B cell (primary cell): ENCODE measurements at regions not wholly inside any gene's neighbourhood (a gene's known extent, or its start where the extent isn't known, plus 50 kb on each side); places are given as distances from the start of the nearest gene placed in this dataset.

Experiments
- EZH2 ChIP-seq: IDR thresholded peaks from 2 replicates; pipeline ENCODE4 v1.6.1; 2012; ENCODE audit warnings: borderline replicate concordance, low read depth, mild to moderate bottlenecking, moderate library complexity, low read length; ENCODE audit not compliant: insufficient read depth, poor library complexity, severe bottlenecking
- TF ChIP-seq, protein P1 (sequence below): fragments of 200-600 bp; IDR thresholded peaks from one replicate; pipeline ENCODE4 v1.8.0; 2022; ENCODE audit warnings: antibody characterized with exemption, mild to moderate bottlenecking

DNA sequence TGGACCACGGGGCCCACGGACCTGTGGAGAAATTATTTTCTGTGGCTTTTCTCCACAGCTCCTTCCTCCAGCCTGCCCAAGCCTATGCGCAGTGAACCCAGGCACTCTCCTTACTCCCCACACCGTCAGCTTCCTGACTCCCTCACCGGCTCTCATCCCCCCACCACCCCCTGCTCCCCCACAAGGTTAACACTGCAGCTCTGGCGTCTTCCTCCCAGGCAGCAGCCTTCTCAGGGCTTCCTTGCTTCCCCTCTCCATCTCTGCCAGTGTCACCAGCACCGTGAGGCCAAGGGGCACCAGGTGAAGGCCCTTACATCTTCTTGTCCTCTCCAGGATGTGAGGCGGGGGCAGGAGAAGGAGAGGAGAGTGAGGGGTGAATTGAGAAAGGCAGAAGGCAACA, 168.3 kb upstream of the TLE3 start:
- TF ChIP-seq, protein P1, sequence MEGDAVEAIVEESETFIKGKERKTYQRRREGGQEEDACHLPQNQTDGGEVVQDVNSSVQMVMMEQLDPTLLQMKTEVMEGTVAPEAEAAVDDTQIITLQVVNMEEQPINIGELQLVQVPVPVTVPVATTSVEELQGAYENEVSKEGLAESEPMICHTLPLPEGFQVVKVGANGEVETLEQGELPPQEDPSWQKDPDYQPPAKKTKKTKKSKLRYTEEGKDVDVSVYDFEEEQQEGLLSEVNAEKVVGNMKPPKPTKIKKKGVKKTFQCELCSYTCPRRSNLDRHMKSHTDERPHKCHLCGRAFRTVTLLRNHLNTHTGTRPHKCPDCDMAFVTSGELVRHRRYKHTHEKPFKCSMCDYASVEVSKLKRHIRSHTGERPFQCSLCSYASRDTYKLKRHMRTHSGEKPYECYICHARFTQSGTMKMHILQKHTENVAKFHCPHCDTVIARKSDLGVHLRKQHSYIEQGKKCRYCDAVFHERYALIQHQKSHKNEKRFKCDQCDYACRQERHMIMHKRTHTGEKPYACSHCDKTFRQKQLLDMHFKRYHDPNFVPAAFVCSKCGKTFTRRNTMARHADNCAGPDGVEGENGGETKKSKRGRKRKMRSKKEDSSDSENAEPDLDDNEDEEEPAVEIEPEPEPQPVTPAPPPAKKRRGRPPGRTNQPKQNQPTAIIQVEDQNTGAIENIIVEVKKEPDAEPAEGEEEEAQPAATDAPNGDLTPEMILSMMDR, result no peak
- no peak for TF ChIP-seq EZH2
